ENCODE measurements at regions not wholly inside any gene's neighbourhood (a gene's known extent, or its start where the extent isn't known, plus 50 kb on each side); places are given as distances from the start of the nearest gene placed in this dataset.

DNA sequence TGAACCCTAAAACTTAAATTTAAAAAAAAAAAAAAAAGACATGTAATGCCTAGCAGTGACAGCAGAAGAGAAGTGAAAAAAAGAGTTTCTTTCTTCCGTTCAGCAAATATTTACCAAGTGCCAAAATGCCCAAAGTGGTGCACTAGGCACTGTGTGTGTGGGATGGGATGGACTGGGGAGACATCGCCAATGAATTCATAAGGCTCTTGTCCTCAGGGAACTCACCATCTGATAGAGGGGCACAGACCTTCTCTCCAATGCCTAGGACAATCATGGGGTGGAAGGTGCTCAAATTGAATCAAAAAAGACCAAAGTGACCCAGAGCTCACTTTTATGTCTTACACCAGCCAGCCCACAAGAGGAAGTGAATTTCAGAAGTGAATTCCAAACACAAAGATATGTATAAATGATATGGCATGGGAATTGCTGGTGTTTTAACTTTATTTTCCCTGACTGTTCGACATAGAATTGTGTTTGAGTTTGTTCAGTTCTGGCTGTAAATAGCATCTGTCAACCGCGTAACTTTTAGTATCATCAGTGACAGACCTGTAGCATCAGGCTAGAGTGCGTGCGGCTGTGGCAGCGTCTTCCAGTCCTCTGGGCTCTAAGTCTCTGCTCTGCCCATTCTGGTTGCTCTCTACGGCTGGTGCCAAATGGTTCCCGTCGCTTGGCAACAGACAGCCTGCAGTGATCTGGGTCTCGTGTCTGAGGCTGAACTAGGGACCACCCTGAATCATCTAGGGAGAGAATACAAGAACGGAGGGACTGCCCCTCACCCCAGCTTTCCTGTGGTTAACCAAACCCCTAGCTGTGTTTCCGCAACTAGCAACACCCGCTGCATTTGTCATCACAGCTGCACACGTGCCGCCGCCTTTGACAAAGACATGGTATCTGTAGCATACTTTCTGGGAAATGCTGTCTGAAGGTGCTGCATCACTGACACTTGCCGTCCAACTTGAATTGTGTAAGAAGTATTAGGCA, 154.0 kb upstream of the THBS1 start:
- Mint-ChIP-seq H3K4me3 (no peak overlapping the region), H3K27ac (no peak overlapping the region), H3K36me3 (no peaks in the 10 kb centered on the region), H3K4me1 (peaks cover 7% of the 10 kb centered on the region), H3K9me3 (no peaks in the 10 kb centered on the region), H3K27me3 (ENCODE audit: low read depth) (no peaks in the 10 kb centered on the region; the same call in 1 of the 2 replicates)
- DNase-seq (ENCODE audit: low spot score) = no peak
- POLR2A ChIA-PET = interaction anchor here (0.7 to 1.3 kb wide), 2 partner anchors 153 to 154 kb away, joined by 3 to 4 read pairs; partner anchors contain the start of gene THBS1
- no peak for TF ChIP-seq CREM (CRISPR knock-in tag; IDR thresholded peaks at IDR 0.05)
- TF ChIP-seq NR2C2 (CRISPR knock-in tag; IDR thresholded peaks at IDR 0.05) = no peak
- no peak for ATAC-seq
- CTCF ChIA-PET = no interaction called here

DNA sequence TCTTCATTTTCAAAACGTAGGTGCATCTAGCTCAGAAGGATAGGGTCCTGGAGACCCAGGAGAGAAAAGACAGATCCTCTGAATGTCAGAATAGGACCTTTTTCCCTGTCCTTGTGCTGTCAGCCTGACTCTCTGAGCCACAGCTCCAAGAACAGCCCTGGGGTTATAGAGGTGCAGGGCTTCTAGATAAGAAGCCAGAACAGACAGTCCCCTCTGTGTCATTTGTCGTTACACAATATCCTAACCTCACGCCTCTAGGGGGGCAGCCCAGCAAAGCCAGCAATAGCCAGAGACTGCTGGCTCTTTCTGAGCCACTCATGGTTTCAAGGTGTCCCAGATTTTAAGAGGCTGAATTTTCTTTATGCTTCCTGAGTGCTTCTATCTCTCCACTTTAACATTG, 153.2 kb upstream of the THBS1 start:
- no peak for DNase-seq (ENCODE audit: low spot score)
- no peaks in the 10 kb centered on the region; the same call in 1 of the 2 replicates for H3K27me3 Mint-ChIP-seq (ENCODE audit: low read depth)
- H3K4me1 Mint-ChIP-seq = peaks cover 7% of the 10 kb centered on the region
- H3K36me3 Mint-ChIP-seq = no peaks in the 10 kb centered on the region
- no peak for ATAC-seq
- ChIA-PET POLR2A (interaction anchor here (0.7 to 1.3 kb wide), 2 partner anchors 152 to 153 kb away, joined by 3 to 4 read pairs; partner anchors contain the start of gene THBS1), CTCF (no interaction called here)
- no peak overlapping the region for H3K27ac Mint-ChIP-seq
- no peak overlapping the region for H3K4me3 Mint-ChIP-seq
- H3K9me3 Mint-ChIP-seq = peaks cover 2% of the 10 kb centered on the region; the same call in 1 of the 2 replicates
- TF ChIP-seq, protein P1, sequence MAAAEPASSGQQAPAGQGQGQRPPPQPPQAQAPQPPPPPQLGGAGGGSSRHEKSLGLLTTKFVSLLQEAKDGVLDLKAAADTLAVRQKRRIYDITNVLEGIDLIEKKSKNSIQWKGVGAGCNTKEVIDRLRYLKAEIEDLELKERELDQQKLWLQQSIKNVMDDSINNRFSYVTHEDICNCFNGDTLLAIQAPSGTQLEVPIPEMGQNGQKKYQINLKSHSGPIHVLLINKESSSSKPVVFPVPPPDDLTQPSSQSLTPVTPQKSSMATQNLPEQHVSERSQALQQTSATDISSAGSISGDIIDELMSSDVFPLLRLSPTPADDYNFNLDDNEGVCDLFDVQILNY (CRISPR knock-in tag; IDR thresholded peaks at IDR 0.05) = no peak
- TF ChIP-seq SMAD3 (CRISPR knock-in tag; IDR thresholded peaks at IDR 0.05; ENCODE audit: borderline replicate concordance) (no peak), NFE2L1 (CRISPR knock-in tag; IDR thresholded peaks at IDR 0.05) (no peak), ESRRA (CRISPR knock-in tag; IDR thresholded peaks at IDR 0.05; ENCODE audit: borderline replicate concordance) (no peak), ZNF263 (CRISPR knock-in tag; IDR thresholded peaks at IDR 0.05; ENCODE audit: low read depth) (no peak), RELA (CRISPR knock-in tag; IDR thresholded peaks at IDR 0.05; ENCODE audit: borderline replicate concordance) (no peak), FOXJ3 (CRISPR knock-in tag; IDR thresholded peaks at IDR 0.05; ENCODE audit: borderline replicate concordance) (no peak), ZNF138 (CRISPR knock-in tag; conservative IDR thresholded peaks at IDR 0.05) (no peak), CREB1 (CRISPR knock-in tag; IDR thresholded peaks at IDR 0.05) (no peak)
- TF ChIP-seq, protein P2, sequence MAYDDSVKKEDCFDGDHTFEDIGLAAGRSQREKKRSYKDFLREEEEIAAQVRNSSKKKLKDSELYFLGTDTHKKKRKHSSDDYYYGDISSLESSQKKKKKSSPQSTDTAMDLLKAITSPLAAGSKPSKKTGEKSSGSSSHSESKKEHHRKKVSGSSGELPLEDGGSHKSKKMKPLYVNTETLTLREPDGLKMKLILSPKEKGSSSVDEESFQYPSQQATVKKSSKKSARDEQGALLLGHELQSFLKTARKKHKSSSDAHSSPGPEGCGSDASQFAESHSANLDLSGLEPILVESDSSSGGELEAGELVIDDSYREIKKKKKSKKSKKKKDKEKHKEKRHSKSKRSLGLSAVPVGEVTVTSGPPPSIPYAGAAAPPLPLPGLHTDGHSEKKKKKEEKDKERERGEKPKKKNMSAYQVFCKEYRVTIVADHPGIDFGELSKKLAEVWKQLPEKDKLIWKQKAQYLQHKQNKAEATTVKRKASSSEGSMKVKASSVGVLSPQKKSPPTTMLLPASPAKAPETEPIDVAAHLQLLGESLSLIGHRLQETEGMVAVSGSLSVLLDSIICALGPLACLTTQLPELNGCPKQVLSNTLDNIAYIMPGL (CRISPR knock-in tag; IDR thresholded peaks at IDR 0.05) = no peak
- TF ChIP-seq, protein P3, sequence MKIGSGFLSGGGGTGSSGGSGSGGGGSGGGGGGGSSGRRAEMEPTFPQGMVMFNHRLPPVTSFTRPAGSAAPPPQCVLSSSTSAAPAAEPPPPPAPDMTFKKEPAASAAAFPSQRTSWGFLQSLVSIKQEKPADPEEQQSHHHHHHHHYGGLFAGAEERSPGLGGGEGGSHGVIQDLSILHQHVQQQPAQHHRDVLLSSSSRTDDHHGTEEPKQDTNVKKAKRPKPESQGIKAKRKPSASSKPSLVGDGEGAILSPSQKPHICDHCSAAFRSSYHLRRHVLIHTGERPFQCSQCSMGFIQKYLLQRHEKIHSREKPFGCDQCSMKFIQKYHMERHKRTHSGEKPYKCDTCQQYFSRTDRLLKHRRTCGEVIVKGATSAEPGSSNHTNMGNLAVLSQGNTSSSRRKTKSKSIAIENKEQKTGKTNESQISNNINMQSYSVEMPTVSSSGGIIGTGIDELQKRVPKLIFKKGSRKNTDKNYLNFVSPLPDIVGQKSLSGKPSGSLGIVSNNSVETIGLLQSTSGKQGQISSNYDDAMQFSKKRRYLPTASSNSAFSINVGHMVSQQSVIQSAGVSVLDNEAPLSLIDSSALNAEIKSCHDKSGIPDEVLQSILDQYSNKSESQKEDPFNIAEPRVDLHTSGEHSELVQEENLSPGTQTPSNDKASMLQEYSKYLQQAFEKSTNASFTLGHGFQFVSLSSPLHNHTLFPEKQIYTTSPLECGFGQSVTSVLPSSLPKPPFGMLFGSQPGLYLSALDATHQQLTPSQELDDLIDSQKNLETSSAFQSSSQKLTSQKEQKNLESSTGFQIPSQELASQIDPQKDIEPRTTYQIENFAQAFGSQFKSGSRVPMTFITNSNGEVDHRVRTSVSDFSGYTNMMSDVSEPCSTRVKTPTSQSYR (CRISPR knock-in tag; IDR thresholded peaks at IDR 0.05) = no peak
- TF ChIP-seq, protein P4, sequence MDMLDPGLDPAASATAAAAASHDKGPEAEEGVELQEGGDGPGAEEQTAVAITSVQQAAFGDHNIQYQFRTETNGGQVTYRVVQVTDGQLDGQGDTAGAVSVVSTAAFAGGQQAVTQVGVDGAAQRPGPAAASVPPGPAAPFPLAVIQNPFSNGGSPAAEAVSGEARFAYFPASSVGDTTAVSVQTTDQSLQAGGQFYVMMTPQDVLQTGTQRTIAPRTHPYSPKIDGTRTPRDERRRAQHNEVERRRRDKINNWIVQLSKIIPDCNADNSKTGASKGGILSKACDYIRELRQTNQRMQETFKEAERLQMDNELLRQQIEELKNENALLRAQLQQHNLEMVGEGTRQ (CRISPR knock-in tag; IDR thresholded peaks at IDR 0.05) = no peak
- TF ChIP-seq, protein P5, sequence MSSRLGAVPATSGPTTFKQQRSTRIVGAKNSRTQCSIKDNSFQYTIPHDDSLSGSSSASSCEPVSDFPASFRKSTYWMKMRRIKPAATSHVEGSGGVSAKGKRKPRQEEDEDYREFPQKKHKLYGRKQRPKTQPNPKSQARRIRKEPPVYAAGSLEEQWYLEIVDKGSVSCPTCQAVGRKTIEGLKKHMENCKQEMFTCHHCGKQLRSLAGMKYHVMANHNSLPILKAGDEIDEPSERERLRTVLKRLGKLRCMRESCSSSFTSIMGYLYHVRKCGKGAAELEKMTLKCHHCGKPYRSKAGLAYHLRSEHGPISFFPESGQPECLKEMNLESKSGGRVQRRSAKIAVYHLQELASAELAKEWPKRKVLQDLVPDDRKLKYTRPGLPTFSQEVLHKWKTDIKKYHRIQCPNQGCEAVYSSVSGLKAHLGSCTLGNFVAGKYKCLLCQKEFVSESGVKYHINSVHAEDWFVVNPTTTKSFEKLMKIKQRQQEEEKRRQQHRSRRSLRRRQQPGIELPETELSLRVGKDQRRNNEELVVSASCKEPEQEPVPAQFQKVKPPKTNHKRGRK (CRISPR knock-in tag; IDR thresholded peaks at IDR 0.05; ENCODE audit: borderline replicate concordance) = no peak
- TF ChIP-seq, protein P6, sequence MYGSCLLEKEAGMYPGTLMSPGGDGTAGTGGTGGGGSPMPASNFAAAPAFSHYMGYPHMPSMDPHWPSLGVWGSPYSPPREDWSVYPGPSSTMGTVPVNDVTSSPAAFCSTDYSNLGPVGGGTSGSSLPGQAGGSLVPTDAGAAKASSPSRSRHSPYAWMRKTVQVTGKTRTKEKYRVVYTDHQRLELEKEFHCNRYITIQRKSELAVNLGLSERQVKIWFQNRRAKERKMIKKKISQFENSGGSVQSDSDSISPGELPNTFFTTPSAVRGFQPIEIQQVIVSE (CRISPR knock-in tag; IDR thresholded peaks at IDR 0.05; ENCODE audit: borderline replicate concordance) = no peak
- TF ChIP-seq, protein P7, sequence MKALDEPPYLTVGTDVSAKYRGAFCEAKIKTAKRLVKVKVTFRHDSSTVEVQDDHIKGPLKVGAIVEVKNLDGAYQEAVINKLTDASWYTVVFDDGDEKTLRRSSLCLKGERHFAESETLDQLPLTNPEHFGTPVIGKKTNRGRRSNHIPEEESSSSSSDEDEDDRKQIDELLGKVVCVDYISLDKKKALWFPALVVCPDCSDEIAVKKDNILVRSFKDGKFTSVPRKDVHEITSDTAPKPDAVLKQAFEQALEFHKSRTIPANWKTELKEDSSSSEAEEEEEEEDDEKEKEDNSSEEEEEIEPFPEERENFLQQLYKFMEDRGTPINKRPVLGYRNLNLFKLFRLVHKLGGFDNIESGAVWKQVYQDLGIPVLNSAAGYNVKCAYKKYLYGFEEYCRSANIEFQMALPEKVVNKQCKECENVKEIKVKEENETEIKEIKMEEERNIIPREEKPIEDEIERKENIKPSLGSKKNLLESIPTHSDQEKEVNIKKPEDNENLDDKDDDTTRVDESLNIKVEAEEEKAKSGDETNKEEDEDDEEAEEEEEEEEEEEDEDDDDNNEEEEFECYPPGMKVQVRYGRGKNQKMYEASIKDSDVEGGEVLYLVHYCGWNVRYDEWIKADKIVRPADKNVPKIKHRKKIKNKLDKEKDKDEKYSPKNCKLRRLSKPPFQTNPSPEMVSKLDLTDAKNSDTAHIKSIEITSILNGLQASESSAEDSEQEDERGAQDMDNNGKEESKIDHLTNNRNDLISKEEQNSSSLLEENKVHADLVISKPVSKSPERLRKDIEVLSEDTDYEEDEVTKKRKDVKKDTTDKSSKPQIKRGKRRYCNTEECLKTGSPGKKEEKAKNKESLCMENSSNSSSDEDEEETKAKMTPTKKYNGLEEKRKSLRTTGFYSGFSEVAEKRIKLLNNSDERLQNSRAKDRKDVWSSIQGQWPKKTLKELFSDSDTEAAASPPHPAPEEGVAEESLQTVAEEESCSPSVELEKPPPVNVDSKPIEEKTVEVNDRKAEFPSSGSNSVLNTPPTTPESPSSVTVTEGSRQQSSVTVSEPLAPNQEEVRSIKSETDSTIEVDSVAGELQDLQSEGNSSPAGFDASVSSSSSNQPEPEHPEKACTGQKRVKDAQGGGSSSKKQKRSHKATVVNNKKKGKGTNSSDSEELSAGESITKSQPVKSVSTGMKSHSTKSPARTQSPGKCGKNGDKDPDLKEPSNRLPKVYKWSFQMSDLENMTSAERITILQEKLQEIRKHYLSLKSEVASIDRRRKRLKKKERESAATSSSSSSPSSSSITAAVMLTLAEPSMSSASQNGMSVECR (CRISPR knock-in tag; IDR thresholded peaks at IDR 0.05; ENCODE audit: borderline replicate concordance) = no peak
- TF ChIP-seq, protein P8, sequence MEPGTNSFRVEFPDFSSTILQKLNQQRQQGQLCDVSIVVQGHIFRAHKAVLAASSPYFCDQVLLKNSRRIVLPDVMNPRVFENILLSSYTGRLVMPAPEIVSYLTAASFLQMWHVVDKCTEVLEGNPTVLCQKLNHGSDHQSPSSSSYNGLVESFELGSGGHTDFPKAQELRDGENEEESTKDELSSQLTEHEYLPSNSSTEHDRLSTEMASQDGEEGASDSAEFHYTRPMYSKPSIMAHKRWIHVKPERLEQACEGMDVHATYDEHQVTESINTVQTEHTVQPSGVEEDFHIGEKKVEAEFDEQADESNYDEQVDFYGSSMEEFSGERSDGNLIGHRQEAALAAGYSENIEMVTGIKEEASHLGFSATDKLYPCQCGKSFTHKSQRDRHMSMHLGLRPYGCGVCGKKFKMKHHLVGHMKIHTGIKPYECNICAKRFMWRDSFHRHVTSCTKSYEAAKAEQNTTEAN (CRISPR knock-in tag; IDR thresholded peaks at IDR 0.05) = no peak
